NCI-H1417 treated with DMSO at 0.1 percent for 48 hours (cell line): ENCODE measurements at regions not wholly inside any gene's neighbourhood (a gene's known extent, or its start where the extent isn't known, plus 50 kb on each side); places are given as distances from the start of the nearest gene placed in this dataset.

Experiments used
- DNase-seq: peaks from one replicate; lab custom pipeline; 2025; lab: John Stamatoyannopoulos, UW

GRCh38 chr6:22621701-22622100 is 52.3 kb downstream of the HDGFL1 start:
- no peak for DNase-seq

- no peak for DNase-seq
Measured at GRCh38 chr6:22622351-22622750, 53.0 kb downstream of the HDGFL1 start.

- no peak for DNase-seq
Measured at GRCh38 chr6:22622813-22623212, 53.4 kb downstream of the HDGFL1 start.

GRCh38 chr6:22627644-22628043 is 58.3 kb downstream of the HDGFL1 start:
- DNase-seq: no peak

GRCh38 chr6:22631091-22631490 is 61.7 kb downstream of the HDGFL1 start:
- no peak for DNase-seq

- no peak for DNase-seq
Measured at GRCh38 chr6:22632581-22633145, 63.3 kb downstream of the HDGFL1 start.

- no peak for DNase-seq
Measured at GRCh38 chr6:22636452-22636851, 67.1 kb downstream of the HDGFL1 start.

- no peak for DNase-seq
Measured at GRCh38 chr6:22637782-22638181, 68.4 kb downstream of the HDGFL1 start.

GRCh38 chr6:22638320-22638719 is 69.0 kb downstream of the HDGFL1 start:
- DNase-seq: no peak

GRCh38 chr6:22642254-22642653 is 72.9 kb downstream of the HDGFL1 start:
- no peak for DNase-seq

- DNase-seq: no peak
Measured at GRCh38 chr6:22643780-22644179, 74.4 kb downstream of the HDGFL1 start.

- DNase-seq: no peak
Measured at GRCh38 chr6:22647719-22648118, 78.4 kb downstream of the HDGFL1 start.

GRCh38 chr6:22651731-22652130 is 82.4 kb downstream of the HDGFL1 start:
- no peak for DNase-seq

GRCh38 chr6:22653980-22654610 is 84.7 kb downstream of the HDGFL1 start:
- DNase-seq: no peak

GRCh38 chr6:22656706-22657351 is 87.5 kb downstream of the HDGFL1 start:
- no peak for DNase-seq

- DNase-seq: no peak
Measured at GRCh38 chr6:22657352-22657980, 88.1 kb downstream of the HDGFL1 start.

GRCh38 chr6:22658183-22658582 is 88.8 kb downstream of the HDGFL1 start:
- no peak for DNase-seq

- DNase-seq: no peak
Measured at GRCh38 chr6:22658934-22659333, 89.6 kb downstream of the HDGFL1 start.

- no peak for DNase-seq
Measured at GRCh38 chr6:22664968-22665367, 95.6 kb downstream of the HDGFL1 start.

GRCh38 chr6:22666021-22666420 is 96.7 kb downstream of the HDGFL1 start:
- no peak for DNase-seq

GRCh38 chr6:22666586-22666985 is 97.2 kb downstream of the HDGFL1 start:
- no peak for DNase-seq

GRCh38 chr6:22667855-22668254 is 98.5 kb downstream of the HDGFL1 start:
- DNase-seq: no peak

GRCh38 chr6:22668307-22668706 is 98.9 kb downstream of the HDGFL1 start:
- no peak for DNase-seq
